Central memory CD8-positive, alpha-beta T cell (primary cell): ENCODE measurements at regions not wholly inside any gene's neighbourhood (a gene's known extent, or its start where the extent isn't known, plus 50 kb on each side); places are given as distances from the start of the nearest gene placed in this dataset.

Experiments used
- ATAC-seq: fragments of 150-1000 bp; cut with Tn5 transposase; replicated peaks from 2 replicates; pipeline ENCODE4 v1.10.0; 2022; ENCODE audit warnings: mild to moderate bottlenecking, moderate FRiP score, moderate number of reproducible peaks; ENCODE audit not compliant: poor library complexity, severe bottlenecking; ENCODE audit errors: extremely low read depth
- DNase-seq, 2 donors: peaks; one replicate each; pipeline ENCODE4 v3.0.0; 2021; ENCODE audit warnings: low spot score in 2 of 2
- H3K27ac Mint-ChIP-seq: one replicate; pipeline ENCODE4 v1.8.0; 2022; ENCODE audit warnings: low read depth, mild to moderate bottlenecking, moderate library complexity, mixed read lengths
- H3K27me3 Mint-ChIP-seq: one replicate; pipeline ENCODE4 v1.8.0; 2022; ENCODE audit warnings: mixed read lengths
- H3K36me3 Mint-ChIP-seq: one replicate; pipeline ENCODE4 v1.8.0; 2022; ENCODE audit warnings: mild to moderate bottlenecking, moderate library complexity, mixed read lengths; ENCODE audit not compliant: insufficient read depth
- H3K4me1 Mint-ChIP-seq: one replicate; pipeline ENCODE4 v1.8.0; 2022; ENCODE audit warnings: mixed read lengths
- H3K4me3 Mint-ChIP-seq: one replicate; pipeline ENCODE4 v1.8.0; 2022; ENCODE audit warnings: mild to moderate bottlenecking, moderate library complexity, mixed read lengths
- H3K9me3 Mint-ChIP-seq: one replicate; pipeline ENCODE4 v1.8.0; 2022; ENCODE audit warnings: mixed read lengths

DNA sequence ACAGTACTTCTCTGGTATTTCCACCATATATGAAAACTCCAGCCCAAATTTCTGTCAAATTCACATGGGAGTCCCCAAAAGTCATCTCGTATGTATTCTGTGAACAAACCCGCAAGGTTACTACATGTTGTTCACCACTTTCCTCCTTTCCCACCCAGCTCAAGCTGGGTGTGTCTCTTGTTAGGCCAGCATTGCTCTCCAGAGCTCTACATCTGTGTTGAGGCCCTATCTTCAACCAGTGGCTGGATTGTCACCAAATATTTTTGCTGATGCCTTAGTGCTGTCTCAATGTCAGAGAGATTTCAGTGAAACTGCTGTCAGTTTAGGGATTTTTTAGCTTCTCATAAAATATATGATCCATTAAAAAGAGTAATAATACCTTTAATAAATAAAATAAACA is 230.9 kb downstream of the BTG1 start:
- H3K4me3 Mint-ChIP-seq: no peak overlapping the region
- no peak for DNase-seq
- H3K4me1 Mint-ChIP-seq: no peaks in the 10 kb centered on the region
- ATAC-seq: no peak
- H3K27ac Mint-ChIP-seq: no peak overlapping the region
- no peaks in the 10 kb centered on the region for H3K9me3 Mint-ChIP-seq
- H3K27me3 Mint-ChIP-seq: no peaks in the 10 kb centered on the region
- H3K36me3 Mint-ChIP-seq: no peaks in the 10 kb centered on the region

DNA sequence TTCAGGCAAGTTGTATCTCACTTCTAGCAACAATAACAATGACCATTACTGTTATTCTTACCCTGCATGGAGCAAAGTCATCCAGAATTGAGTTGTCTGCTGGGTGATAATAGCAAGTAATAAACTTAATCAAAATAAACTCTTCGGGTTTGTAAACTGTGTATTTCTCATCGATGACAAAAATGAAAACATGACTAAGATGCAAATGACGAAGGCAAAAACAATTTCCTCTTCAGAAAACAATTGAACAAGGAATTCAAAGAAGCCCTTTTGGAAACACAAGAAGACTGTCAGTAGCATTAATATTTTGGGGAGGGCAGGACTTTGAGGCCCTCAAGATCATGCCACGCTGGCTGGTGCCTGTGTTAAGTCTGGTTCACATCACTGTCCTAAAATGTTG is 232.0 kb downstream of the BTG1 start:
- Mint-ChIP-seq H3K27ac (no peak overlapping the region), H3K36me3 (no peaks in the 10 kb centered on the region), H3K4me3 (no peak overlapping the region)

DNA sequence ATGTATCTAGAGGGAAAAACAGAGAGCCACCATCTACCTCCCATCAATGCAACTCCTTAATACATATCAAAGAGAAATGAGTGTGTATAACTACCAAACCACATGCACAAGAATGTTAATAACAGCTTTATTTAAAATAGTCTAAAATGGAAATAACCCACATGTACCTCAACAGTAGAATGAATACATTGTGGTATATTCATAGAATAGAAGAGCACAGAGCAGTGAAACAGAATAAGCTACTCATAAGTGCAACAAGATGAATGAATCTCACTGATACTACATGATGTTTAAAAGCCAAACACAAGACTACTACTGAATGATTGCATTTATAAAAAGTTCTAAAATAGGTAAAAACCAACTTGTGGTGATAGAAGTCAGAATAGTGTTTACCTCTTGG is 232.5 kb downstream of the BTG1 start:
- H3K4me1 Mint-ChIP-seq: no peaks in the 10 kb centered on the region
- peaks cover 6% of the 10 kb centered on the region for H3K9me3 Mint-ChIP-seq
- H3K36me3 Mint-ChIP-seq: no peaks in the 10 kb centered on the region
- H3K27me3 Mint-ChIP-seq: no peaks in the 10 kb centered on the region
- H3K4me3 Mint-ChIP-seq: no peak overlapping the region
- ATAC-seq: no peak
- no peak overlapping the region for H3K27ac Mint-ChIP-seq
- no peak for DNase-seq

More for the DNA sequence above, 232.0 kb downstream of the BTG1 start:
- ATAC-seq: no peak
- Mint-ChIP-seq H3K4me1 (no peaks in the 10 kb centered on the region), H3K9me3 (peaks cover 2% of the 10 kb centered on the region), H3K27me3 (no peaks in the 10 kb centered on the region)
- DNase-seq: no peak

DNA sequence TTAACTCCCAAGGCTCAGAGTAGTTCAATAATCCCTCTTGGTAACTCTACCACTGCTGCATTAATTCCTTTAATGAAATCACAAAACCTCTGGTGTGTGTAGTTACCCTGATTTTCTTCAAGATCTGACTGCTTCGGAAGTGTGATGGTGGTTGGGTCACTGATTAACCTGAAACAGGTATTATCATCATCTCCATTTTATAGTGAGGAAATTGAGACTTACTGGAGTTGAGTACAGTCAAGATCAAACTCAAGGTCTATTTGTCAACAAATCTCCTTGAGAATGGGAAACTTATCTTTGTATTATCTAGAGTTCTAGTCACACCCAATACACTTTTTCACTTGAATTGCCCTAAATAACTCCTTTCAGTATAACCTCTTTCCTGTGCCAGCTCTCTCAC is 233.5 kb downstream of the BTG1 start:
- H3K27ac Mint-ChIP-seq: no peak overlapping the region

DNA sequence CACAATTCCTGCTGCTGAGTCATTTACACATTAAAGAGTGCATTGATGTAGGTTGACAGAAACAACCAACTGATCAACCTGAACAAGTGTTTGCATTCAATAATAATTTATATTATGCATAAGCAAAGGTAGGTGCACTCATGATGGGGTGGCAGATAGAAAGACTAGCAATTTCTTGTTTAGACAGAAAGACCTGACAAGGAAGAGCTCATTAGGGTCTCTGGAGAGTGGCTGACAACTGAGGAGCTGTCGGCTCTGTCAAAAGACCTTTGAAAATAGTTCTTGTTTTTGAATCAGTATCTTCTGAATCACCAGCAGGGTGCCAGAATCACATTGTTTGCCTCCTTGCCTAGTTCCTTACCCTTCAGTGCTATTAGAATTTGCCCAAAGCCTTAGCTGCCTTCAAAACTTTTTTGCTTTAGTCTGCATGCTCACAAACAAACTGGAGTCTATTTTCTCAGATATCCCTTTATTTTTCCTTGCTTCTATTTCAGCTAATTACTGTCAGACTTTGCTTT is 234.7 kb downstream of the BTG1 start:
- DNase-seq: no peak
- Mint-ChIP-seq H3K36me3 (no peaks in the 10 kb centered on the region), H3K27me3 (no peaks in the 10 kb centered on the region), H3K4me3 (no peak overlapping the region), H3K4me1 (no peaks in the 10 kb centered on the region), H3K27ac (no peak overlapping the region), H3K9me3 (peaks cover 6% of the 10 kb centered on the region)
- peak; percentile 24 for ATAC-seq

More for the DNA sequence above, 233.5 kb downstream of the BTG1 start:
- ATAC-seq: no peak
- Mint-ChIP-seq H3K4me1 (no peaks in the 10 kb centered on the region), H3K9me3 (peaks cover 6% of the 10 kb centered on the region), H3K36me3 (no peaks in the 10 kb centered on the region), H3K27me3 (no peaks in the 10 kb centered on the region), H3K4me3 (no peak overlapping the region)
- no peak for DNase-seq

DNA sequence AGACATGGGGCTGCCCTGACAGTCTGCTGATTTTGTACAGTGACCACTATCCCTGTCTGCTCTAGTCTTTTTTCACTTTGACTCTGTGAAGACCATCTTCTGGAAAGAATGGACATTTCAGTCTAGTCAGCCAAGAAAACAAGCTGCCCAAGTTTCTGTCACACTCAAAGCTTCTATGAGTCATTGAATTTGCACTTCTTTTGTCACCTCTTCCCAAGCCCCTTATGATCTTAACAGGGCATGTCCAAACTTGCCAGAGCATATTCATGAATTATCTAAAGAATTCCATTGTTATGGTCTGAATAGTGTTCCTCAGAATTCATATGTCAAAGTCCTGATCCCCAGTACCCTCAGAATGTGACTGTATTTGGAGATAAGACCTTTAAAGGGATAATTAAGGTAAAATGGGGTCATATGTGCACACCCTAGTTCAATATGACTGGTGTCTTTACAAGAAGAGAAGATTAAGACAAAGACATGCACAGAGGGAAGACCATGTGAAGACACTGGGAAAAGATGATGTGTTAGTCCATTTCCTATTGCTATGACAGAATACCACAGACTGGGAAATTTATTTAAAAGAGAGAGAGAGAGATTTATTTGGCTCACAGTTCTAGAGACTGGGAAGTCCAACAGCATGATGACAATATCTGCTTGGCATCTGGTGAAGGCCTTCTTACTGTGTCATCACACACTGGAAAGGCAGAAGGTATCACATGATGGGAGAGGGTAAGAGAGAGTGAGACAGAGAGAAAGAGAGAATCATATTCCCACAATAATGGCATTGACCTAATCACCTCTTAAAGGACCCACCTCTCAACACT is 242.6 kb downstream of the BTG1 start:
- Mint-ChIP-seq H3K36me3 (no peaks in the 10 kb centered on the region), H3K9me3 (peaks cover 12% of the 10 kb centered on the region), H3K4me3 (no peak overlapping the region), H3K27ac (peak overlapping the region; percentile 20), H3K4me1 (peaks cover 26% of the 10 kb centered on the region), H3K27me3 (no peaks in the 10 kb centered on the region)
- no peak for ATAC-seq
- DNase-seq: no peak

DNA sequence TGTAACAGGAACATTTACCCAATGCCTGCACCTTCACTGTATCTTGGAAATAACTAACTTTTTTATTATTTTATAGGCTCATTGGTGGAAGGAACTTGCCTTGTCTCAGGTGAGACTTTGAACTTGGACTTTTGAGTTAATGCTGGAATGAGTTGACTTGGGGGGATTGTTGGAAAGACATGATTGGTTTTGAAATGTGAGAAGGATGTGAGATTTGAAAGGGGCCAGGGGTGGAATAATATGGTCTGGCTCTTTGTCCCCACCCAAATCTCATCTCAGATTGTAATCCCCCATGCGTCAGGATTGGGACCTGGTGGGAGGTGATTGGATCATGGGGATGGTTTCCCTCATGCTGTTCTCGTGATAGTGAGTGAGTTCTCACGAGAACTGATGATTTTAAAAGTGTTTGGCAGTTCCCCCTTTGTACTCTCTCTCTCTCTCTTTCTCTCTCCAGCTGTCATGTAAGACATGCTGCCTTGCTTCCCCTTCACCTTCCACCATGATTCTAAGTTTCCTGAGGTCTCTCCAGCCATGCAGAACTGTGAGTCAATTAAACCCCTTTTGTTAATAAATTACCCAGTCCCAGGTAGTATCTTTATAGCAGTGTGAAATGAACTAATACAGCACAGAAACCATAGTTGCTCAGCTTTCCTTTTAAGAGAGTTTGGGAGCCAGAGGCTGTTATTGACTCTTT is 244.1 kb downstream of the BTG1 start:
- Mint-ChIP-seq H3K9me3 (peaks cover 19% of the 10 kb centered on the region), H3K27me3 (no peaks in the 10 kb centered on the region), H3K27ac (no peak overlapping the region), H3K36me3 (no peaks in the 10 kb centered on the region), H3K4me1 (peaks cover 32% of the 10 kb centered on the region), H3K4me3 (no peak overlapping the region)
- ATAC-seq: no peak
- DNase-seq: no peak

DNA sequence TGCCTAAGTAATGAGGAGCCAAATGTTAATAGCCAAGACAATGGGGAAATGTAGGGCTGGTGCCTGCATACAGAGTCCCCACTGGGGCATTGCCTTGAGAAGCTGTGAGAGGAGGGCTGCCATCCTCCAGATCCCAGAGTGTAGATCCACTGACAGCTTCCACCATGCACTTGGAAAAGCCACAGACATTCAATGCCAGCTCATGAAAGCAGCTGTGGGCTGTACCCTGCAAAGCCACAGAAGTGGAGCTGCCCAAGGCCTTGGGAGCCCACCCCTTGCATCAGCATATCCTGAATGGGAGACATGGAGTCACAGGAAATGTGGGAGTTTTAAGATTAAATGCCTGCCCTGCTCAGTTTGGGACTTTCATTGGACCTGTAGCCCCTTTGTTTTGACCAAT is 244.7 kb downstream of the BTG1 start:
- no peaks in the 10 kb centered on the region for H3K36me3 Mint-ChIP-seq
- ATAC-seq (no peak), DNase-seq (no peak)
- no peak overlapping the region for H3K4me3 Mint-ChIP-seq
- H3K27me3 Mint-ChIP-seq: no peaks in the 10 kb centered on the region
- peaks cover 32% of the 10 kb centered on the region for H3K4me1 Mint-ChIP-seq
- peaks cover 19% of the 10 kb centered on the region for H3K9me3 Mint-ChIP-seq
- no peak overlapping the region for H3K27ac Mint-ChIP-seq

DNA sequence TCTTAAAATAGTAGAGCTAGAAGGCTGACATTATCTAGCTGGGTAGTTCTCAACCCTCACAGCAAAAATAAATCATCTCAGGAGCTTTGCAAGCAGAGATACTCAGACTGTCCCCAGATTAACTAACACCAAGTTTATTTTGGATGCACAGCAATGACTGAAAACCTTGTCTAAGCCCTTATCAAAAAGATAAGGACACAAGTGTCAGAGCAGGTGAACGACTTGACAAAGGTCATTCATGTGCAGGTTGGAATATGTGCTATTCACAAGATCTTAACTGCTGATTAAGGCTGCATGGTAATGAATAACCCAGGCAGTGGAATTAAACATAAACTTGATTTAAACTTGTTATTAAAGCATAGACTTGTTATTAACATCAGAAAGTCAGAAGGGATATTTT is 246.6 kb downstream of the BTG1 start:
- H3K27me3 Mint-ChIP-seq: no peaks in the 10 kb centered on the region
- H3K9me3 Mint-ChIP-seq: peaks cover 19% of the 10 kb centered on the region
- DNase-seq (no peak), ATAC-seq (no peak)
- peaks cover 21% of the 10 kb centered on the region for H3K4me1 Mint-ChIP-seq
- H3K4me3 Mint-ChIP-seq: no peak overlapping the region
- H3K27ac Mint-ChIP-seq: no peak overlapping the region
- no peaks in the 10 kb centered on the region for H3K36me3 Mint-ChIP-seq

DNA sequence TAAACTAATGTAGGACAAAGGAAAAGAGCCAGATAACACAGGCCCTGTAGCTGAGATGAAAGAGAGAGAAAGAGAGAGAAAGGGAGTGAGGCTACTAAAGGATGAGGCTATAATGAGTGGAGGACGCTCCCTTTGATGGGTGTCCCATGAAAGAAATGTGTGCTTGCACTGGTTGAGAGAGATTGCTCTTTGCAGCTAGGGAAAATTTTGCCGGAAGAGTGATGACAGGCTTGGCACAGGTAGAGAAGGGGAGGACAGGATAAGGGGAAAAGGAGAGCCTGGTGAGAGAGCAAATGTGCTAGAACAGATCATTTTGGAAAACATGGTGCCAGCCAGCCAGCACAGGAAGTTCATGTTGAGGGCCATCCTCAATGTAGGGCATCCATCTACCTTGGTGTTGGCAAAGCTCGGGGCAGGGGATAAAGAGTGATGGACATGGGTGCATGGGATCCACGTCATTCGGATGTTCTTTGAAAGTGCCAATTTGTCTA is 248.6 kb downstream of the BTG1 start:
- Mint-ChIP-seq H3K9me3 (peaks cover 12% of the 10 kb centered on the region), H3K4me1 (peaks cover 13% of the 10 kb centered on the region), H3K27ac (no peak overlapping the region), H3K27me3 (no peaks in the 10 kb centered on the region), H3K36me3 (no peaks in the 10 kb centered on the region), H3K4me3 (no peak overlapping the region)
- ATAC-seq: no peak
- no peak for DNase-seq

DNA sequence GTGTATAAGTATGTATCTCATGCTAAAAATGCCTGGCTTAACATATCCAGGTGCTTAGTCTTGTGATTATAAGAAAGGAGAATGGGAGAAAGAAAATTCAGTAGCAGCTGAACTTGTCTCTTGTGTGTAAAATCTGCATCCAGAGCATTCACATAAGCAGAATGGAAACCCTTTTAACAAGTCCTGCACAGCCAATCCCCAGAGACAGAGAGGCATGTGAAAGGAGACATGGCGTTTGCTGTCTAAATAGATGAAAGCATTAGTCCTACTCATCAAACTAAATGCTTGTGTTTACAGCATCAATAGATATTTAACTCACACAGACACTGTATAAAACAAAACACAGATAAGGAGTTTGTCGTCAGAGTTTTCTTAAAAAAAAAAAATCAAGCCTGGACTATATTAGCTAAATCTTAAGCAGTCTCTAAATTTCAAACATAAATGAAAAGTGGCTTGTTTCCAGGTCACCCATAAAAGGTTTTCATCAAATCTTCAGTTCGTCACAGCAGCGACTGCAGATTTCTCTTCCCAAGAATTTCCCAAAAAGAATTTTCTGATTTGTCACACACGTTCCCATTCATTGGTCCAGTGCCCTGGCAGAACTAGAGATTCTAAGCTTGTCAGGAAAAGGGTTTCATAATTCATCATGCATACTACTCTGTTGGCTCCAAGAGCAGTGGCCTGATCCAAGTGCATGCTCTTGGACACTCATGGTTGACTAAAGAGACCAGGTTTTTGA is 249.2 kb downstream of the BTG1 start:
- no peak for ATAC-seq
- Mint-ChIP-seq H3K4me1 (peaks cover 11% of the 10 kb centered on the region), H3K36me3 (no peaks in the 10 kb centered on the region), H3K27ac (no peak overlapping the region), H3K4me3 (no peak overlapping the region), H3K9me3 (peaks cover 7% of the 10 kb centered on the region), H3K27me3 (no peaks in the 10 kb centered on the region)
- no peak for DNase-seq

DNA sequence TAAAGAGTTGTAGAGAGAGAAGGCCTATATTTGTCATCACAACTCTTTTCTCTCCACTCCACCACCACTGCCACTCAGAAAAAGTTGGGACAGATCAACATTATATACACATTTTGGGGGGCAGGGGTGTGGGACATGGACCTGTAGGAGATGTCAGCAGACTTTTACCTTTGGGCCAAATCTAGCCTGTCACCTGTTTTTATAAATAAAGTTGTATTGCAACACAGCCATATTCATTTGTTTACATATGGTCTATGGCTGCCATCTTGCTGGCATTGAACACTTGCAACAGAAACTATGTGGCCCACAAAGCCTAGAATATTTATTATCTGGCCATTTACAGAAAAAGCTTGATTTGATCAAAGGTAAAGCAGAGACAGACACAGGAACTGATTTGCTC is 250.7 kb downstream of the BTG1 start:
- Mint-ChIP-seq H3K4me1 (peaks cover 11% of the 10 kb centered on the region), H3K4me3 (no peak overlapping the region), H3K27ac (no peak overlapping the region), H3K36me3 (no peaks in the 10 kb centered on the region), H3K9me3 (peaks cover 7% of the 10 kb centered on the region), H3K27me3 (no peaks in the 10 kb centered on the region)
- DNase-seq: no peak
- ATAC-seq: no peak
